IMR-90 (cell line): ENCODE measurements at regions not wholly inside any gene's neighbourhood (a gene's known extent, or its start where the extent isn't known, plus 50 kb on each side); places are given as distances from the start of the nearest gene placed in this dataset.

Source experiments
- BHLHE40 ChIP-seq: fragments of 150-350 bp; IDR thresholded peaks from 2 replicates; pipeline ENCODE4 v1.6.1; 2016; ENCODE audit warnings: mild to moderate bottlenecking, low read depth, low read length
- CEBPB ChIP-seq: IDR thresholded peaks from 2 replicates; pipeline ENCODE4 v1.6.1; 2012; ENCODE audit warnings: low read depth, low read length, improper control_type of control experiment
- CTCF ChIP-seq: conservative IDR thresholded peaks from 2 replicates; pipeline ENCODE4 v1.5.1; 2012; ENCODE audit warnings: mild to moderate bottlenecking, low read depth, low read length, improper control_type of control experiment
- MAZ ChIP-seq: IDR thresholded peaks from 2 replicates; pipeline ENCODE4 v1.6.1; 2012; ENCODE audit warnings: low read depth, mild to moderate bottlenecking, low read length, improper control_type of control experiment, moderate library complexity, borderline replicate concordance
- POLR2A ChIP-seq: IDR thresholded peaks from 2 replicates; pipeline ENCODE4 v1.6.1; 2012; ENCODE audit warnings: mild to moderate bottlenecking, low read depth, low read length
- RAD21 ChIP-seq: IDR thresholded peaks from 2 replicates; pipeline ENCODE4 v1.6.1; 2012; ENCODE audit warnings: low read length, improper control_type of control experiment
- RFX5 ChIP-seq: IDR thresholded peaks from 2 replicates; pipeline ENCODE4 v1.8.0; 2012; ENCODE audit warnings: low read depth, mild to moderate bottlenecking, low read length, moderate library complexity
- SMC3 ChIP-seq: fragments of 150-350 bp; IDR thresholded peaks from 2 replicates; pipeline ENCODE4 v1.6.1; 2016; ENCODE audit warnings: low read depth, mild to moderate bottlenecking, antibody characterized with exemption, low read length, moderate library complexity
- USF2 ChIP-seq: fragments of 150-350 bp; IDR thresholded peaks from 2 replicates; pipeline ENCODE4 v1.6.1; 2017; ENCODE audit warnings: mild to moderate bottlenecking, antibody characterized with exemption, low read length, low read depth

- no peak for TF ChIP-seq CEBPB
- TF ChIP-seq POLR2A = no peak
- TF ChIP-seq CTCF = no peak
- no peak for TF ChIP-seq BHLHE40
- TF ChIP-seq RAD21 = no peak
- no peak for TF ChIP-seq SMC3
- TF ChIP-seq RFX5 = no peak
- no peak for TF ChIP-seq USF2
- no peak for TF ChIP-seq MAZ
Observed at GRCh38 chr2:83595926-83596325, 863.2 kb downstream of the SUCLG1 start.
